Astrocyte of the hippocampus (primary cell): ENCODE measurements at regions not wholly inside any gene's neighbourhood (a gene's known extent, or its start where the extent isn't known, plus 50 kb on each side); places are given as distances from the start of the nearest gene placed in this dataset.
"Not testable (repeated sequence)": the region's sequence is repeated elsewhere in the genome, so short reads cannot be mapped to it uniquely, and the experiment has no call there.

Experiments
- DNase-seq: peaks from one replicate; pipeline ENCODE4 v3.0.0; 2011; ENCODE audit warnings: low read depth, low spot score

- not testable (repeated sequence) for DNase-seq
These were observed 53.7 kb upstream of the ZSCAN2 start for GRCh38 chr15:84547150-84547549.

- DNase-seq = peak; percentile 18
These were observed 50.3 kb upstream of the ZSCAN2 start for GRCh38 chr15:84550503-84550902.
